ENCODE measurements at regions not wholly inside any gene's neighbourhood (a gene's known extent, or its start where the extent isn't known, plus 50 kb on each side); places are given as distances from the start of the nearest gene placed in this dataset.
"Not testable (repeated sequence)": the region's sequence is repeated elsewhere in the genome, so short reads cannot be mapped to it uniquely, and the experiment has no call there.

DNA sequence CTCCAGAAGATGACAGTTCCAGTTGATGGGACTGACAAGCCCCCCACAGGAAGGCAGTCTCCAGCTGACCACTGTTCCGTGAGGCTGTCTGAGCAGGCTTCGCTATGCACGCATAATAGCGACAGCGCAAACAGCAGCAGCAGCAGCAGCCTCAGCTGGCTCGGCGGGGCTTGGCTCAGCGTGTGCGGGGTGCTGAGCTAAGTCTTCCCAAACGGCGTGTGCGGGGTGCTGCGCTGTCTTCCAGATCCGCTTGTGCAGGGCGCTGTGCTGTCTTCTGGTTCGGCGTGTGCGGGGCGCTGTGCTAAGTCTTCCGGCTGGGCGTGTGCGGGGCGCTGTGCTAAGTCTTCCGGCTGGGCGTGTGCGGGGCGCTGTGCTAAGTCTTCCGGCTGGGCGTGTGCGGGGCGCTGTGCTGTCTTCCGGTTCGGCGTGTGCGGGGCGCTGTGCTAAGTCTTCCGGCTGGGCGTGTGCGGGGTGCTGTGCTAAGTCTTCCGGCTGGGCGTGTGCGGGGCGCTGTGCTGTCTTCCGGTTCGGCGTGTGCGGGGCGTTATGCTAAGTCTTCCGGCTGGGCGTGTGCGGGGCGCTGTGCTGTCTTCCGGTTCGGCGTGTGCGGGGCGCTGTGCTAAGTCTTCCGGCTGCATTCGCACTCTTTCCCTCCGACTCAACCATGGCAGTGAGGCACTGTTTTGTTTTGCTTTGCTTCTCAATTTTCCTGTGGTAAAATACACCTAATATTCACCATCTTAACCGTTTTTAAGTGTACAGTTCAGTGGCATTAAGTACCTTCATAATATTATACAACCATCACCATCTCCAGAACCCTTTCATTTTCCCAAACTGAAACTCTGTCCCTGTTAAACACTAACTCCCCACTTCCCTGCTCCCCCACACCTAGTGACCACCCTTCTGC lies 156.1 kb downstream of the BMP7 start:
- not testable (repeated sequence) for DNase-seq

DNA sequence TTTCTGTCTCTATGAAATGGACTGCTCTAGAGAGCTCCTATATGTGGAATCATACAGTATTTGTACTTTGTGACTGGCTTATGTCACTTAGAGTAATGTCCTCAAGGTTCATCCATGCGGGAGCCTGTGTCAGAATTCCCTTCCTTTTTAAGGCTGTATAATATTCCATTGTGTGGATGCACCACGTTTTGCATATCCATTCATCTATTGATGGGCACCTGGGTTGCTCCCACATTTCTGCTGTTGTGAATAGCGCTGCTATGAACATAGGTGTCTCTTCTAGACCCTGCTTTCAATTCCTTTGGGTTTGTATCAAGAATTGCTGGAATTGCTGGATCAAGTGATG lies 155.4 kb downstream of the BMP7 start:
- no peak for DNase-seq

DNA sequence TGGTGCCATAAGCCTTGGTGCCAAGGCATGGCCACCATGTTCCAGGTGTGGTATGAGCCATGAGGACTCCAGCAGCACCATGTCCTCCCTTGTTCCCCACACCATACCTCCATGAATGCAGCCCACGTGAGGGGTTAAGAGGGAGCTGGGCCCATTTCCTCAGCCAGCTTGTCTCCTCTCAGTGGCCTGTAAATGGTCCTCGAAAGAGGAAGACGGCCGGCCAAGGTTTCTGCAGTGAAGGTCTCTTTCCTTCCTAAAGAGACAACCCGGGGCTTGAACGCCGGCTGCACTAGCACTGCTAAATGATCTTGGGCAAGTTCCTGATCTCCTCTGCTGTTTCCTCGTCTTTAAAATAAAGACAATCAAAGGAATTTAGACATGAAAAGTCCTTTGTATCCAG lies 154.0 kb downstream of the BMP7 start:
- DNase-seq, result no peak

DNA sequence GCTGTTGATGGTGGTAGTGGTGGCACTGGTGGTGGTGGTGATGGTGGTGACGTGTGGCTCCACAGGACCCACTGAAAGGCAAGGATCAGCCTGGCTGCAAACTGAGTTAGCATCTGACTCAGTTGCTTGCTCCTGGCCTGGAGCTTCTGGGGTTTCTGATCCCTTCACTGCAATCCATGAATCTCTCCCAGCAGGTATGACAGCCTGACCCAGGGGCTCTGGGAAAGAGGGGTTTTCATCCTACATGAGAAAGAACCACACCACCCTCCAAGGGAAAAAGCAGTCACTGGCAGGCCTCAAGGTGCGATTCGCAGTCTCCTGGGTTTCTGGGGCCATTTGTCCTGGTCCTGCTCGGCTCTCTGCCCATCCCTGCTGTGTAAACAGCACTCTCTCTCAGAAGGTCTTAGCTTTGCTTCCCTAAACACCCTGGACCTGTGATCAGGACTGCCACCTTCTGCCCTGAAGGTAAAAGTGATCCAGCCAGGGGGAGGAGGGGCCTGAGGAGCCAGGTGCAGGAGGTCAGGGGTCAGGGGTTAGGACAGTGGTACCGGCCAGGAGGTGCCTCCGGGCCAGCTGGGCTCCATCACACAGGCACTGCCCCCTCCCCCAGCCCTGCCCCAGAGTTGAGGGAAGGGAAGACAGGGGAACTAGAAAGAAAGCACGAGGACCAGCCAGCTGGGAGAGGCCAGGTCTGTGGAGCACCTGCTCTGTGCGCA lies 152.0 kb downstream of the BMP7 start:
- no peak for DNase-seq

DNA sequence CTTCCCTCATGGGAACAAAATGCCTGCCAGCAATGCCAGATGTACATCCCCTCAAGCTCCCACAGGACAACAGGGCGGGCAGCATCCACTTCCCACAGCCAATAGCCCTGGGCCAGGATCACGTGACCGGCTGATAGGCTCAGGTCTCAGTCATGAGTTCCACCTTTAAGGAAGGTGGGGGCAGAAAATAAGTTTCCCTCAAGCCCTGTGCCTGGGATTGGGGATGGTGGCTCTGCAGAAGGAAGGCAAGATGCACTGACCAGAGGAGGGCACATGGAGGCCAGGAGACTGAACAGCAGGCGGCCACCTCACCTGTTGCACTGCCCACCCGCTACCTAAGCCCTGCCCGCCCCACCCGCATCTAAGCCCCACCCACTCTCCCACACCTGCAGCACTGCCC lies 149.1 kb downstream of the BMP7 start:
- no peak for DNase-seq

DNA sequence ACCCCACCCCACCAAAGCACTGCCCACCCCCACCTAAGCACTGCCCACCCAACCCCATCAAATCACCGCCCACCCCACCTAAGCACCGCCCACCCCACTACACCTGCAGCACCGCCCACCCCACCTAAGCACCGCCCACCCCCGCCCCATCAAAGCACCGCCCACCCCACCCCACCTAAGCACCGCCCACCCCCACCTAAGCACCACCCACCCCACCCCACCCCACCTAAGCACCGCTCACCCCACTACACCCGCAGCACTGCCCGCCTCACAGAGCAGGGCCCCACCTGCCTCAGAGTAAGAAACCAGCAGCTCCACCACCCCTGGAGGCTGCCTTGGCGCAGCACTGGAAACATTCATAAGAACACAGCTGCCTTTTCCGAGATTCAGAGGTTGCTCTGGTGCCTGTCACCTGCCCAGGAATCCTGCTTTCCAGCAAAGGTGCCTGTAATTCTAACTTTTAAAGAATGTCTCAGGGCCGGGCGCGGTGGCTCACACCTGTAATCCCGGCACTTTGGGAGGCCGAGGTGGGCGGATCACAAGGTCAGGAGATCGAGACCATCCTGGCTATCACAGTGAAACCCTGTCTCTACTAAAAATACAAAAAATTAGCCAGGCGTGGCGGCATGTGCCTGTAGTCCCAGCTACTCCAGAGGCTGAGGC lies 148.2 kb downstream of the BMP7 start:
- DNase-seq, result no peak

Measured in MV-4-11 (cell line).